Trophoblast cell (in vitro differentiated cells and primary cell): ENCODE measurements at regions not wholly inside any gene's neighbourhood (a gene's known extent, or its start where the extent isn't known, plus 50 kb on each side); places are given as distances from the start of the nearest gene placed in this dataset.
A peak's percentile ranks its signal among the peaks of the same experiment; 100 is the strongest.

Experiments
- DNase-seq, 2 donors: peaks; one replicate each; pipeline ENCODE4 v3.0.0-alpha.2; 2016
- H2AFZ ChIP-seq: 2 replicates; pipeline ENCODE4 v1.6.1; 2013; ENCODE audit warnings: low read length, moderate library complexity, mild to moderate bottlenecking; ENCODE audit not compliant: insufficient read depth, poor library complexity
- H2AK5ac ChIP-seq: 2 replicates; pipeline ENCODE4 v1.6.1; 2013; ENCODE audit warnings: mild to moderate bottlenecking, low read length
- H2BK120ac ChIP-seq: 2 replicates; pipeline ENCODE4 v1.6.1; 2013; ENCODE audit warnings: low read length, mild to moderate bottlenecking, moderate library complexity; ENCODE audit not compliant: insufficient read depth, poor library complexity
- H2BK12ac ChIP-seq: 2 replicates; pipeline ENCODE4 v1.6.1; 2013; ENCODE audit warnings: mild to moderate bottlenecking, low read length, moderate library complexity
- H2BK5ac ChIP-seq: 2 replicates; pipeline ENCODE4 v1.6.1; 2013; ENCODE audit warnings: low read length, low read depth, moderate library complexity, mild to moderate bottlenecking; ENCODE audit not compliant: poor library complexity
- H3K14ac ChIP-seq: 2 replicates; pipeline ENCODE4 v1.6.1; 2013; ENCODE audit warnings: mild to moderate bottlenecking, low read length
- H3K18ac ChIP-seq: 2 replicates; pipeline ENCODE4 v1.6.1; 2013; ENCODE audit warnings: mild to moderate bottlenecking, low read length
- H3K23ac ChIP-seq: 2 replicates; pipeline ENCODE4 v1.6.1; 2013; ENCODE audit warnings: low read length
- H3K27ac ChIP-seq: 2 replicates; pipeline ENCODE4 v1.5.1; 2013; ENCODE audit warnings: low read depth, mild to moderate bottlenecking, inconsistent platforms, low read length, moderate library complexity
- H3K27me3 ChIP-seq: 2 replicates; pipeline ENCODE4 v1.6.1; 2013; ENCODE audit warnings: inconsistent platforms, mild to moderate bottlenecking, low read length, moderate library complexity; ENCODE audit not compliant: insufficient read depth
- H3K36me3 ChIP-seq, 2 experiments: 1 replicate in 1 of 2; 2 replicates in 1 of 2; pipeline ENCODE4 v1.6.1; 2013; ENCODE audit warnings: low read length in 2 of 2, mild to moderate bottlenecking in 2 of 2, moderate library complexity in 1 of 2; ENCODE audit not compliant: insufficient read depth in 2 of 2, control insufficient read depth in 1 of 2
- H3K4ac ChIP-seq: 2 replicates; pipeline ENCODE4 v1.6.1; 2013; ENCODE audit warnings: low read depth, mild to moderate bottlenecking, low read length, moderate library complexity
- H3K4me1 ChIP-seq, 2 experiments: 1 replicate in 1 of 2; 2 replicates in 1 of 2; pipeline ENCODE4 v1.6.1; 2013; ENCODE audit warnings: low read length in 2 of 2, mild to moderate bottlenecking in 2 of 2, moderate library complexity in 1 of 2; ENCODE audit not compliant: insufficient read depth in 2 of 2, control insufficient read depth in 1 of 2
- H3K4me2 ChIP-seq: 2 replicates; pipeline ENCODE4 v1.6.1; 2013; ENCODE audit warnings: inconsistent platforms, mild to moderate bottlenecking, low read length, moderate library complexity
- H3K4me3 ChIP-seq: 2 replicates; pipeline ENCODE4 v1.5.1; 2013; ENCODE audit warnings: mild to moderate bottlenecking, low read depth, low read length, inconsistent platforms
- H3K79me1 ChIP-seq: one replicate; pipeline ENCODE4 v1.6.1; 2013; ENCODE audit warnings: low read length
- H3K79me2 ChIP-seq: 2 replicates; pipeline ENCODE4 v1.6.1; 2013; ENCODE audit warnings: low read length, mild to moderate bottlenecking; ENCODE audit not compliant: control insufficient read depth, insufficient read depth, poor library complexity
- H3K9ac ChIP-seq: 2 replicates; pipeline ENCODE4 v1.6.1; 2013; ENCODE audit warnings: mild to moderate bottlenecking, low read length
- H3K9me3 ChIP-seq: 2 replicates; pipeline ENCODE4 v1.6.1; 2013; ENCODE audit warnings: low read depth, mild to moderate bottlenecking, control low read depth, inconsistent platforms, low read length; ENCODE audit not compliant: insufficient read depth
- H4K12ac ChIP-seq: 2 replicates; pipeline ENCODE4 v1.6.1; 2013; ENCODE audit warnings: low read depth, mild to moderate bottlenecking, low read length, moderate library complexity
- H4K8ac ChIP-seq: 2 replicates; pipeline ENCODE4 v1.6.1; 2013; ENCODE audit warnings: low read depth, mild to moderate bottlenecking, low read length, moderate library complexity
- H4K91ac ChIP-seq: one replicate; pipeline ENCODE4 v1.6.1; 2013; ENCODE audit warnings: low read depth, mild to moderate bottlenecking, low read length, moderate library complexity
- WGBS: extraction: QIAGEN DNeasy Blood & Tissue Kit; methylation state at CpG from one replicate; pipeline ENCODE4 v1.1.7; 2013; ENCODE audit warnings: missing lambda C conversion rate; ENCODE audit not compliant: insufficient read length, insufficient coverage; ENCODE audit errors: extremely low coverage; 5-methylcytosine and 5-hydroxymethylcytosine counted together

DNA sequence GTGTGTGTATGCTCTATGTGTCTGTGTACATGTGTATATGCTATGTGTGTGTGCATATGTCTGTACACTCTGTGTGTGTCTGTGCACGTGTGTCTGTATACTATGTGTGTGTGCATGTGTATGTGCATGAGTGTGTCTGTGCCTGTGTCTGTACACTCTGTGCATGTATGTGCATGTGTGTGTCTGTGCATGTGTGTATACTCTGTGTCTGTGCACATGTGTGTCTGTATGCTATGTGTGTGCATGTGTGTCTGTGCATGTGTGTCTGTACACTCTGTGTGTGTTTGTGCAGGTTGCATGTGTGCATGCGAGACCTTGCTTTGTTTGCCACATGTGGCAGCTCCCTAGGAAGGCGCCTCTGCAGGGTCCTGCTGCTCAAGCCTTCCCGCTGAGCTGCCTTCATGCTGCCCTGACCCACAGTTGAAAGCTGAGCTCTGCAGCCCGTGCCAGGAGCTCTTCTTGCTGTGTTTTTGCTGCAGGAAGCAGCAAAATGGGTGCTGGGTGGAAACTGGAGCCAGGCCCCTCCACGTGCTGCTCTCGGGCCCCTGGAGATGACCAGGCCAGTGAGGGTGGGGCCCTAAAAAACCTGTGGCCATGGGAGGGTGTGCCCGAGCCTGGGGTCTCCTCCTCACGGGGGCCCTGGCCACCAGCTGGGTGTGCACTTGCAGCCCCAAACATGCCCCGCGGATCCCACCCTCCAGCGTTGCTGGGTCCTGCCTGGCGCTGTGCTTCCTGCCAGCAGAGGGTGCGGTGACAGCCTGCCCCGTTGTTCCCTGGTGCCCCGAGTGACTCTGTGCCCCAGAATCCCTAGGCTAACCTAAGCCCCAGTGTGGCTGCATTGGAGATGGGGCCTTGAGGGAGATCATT, 109.1 kb downstream of the DACT2 start:
- Histone ChIP-seq H3K79me1 (no peaks in the 10 kb centered on the region), H3K27me3 (no peaks in the 10 kb centered on the region), H3K18ac (no peak overlapping the region), H3K4ac (no peak overlapping the region), H3K4me2 (no peak overlapping the region), H2BK12ac (no peak overlapping the region), H4K12ac (no peak overlapping the region), H3K14ac (no peak overlapping the region), H3K27ac (no peak overlapping the region), H2AFZ (no peak overlapping the region), H2BK5ac (no peak overlapping the region), H2AK5ac (no peak overlapping the region), H3K9ac (no peak overlapping the region), H2BK120ac (no peak overlapping the region), H4K8ac (no peak overlapping the region), H3K4me3 (no peak overlapping the region), H3K4me1 (no peaks in the 10 kb centered on the region), H4K91ac (no peak overlapping the region), H3K23ac (no peak overlapping the region), H3K79me2 (no peaks in the 10 kb centered on the region), H3K36me3 (no peaks in the 10 kb centered on the region), H3K9me3 (peaks cover 3% of the 10 kb centered on the region)
- no CpG with 5 or more reads among the region's 16 CpGs for WGBS
- no peak for DNase-seq

DNA sequence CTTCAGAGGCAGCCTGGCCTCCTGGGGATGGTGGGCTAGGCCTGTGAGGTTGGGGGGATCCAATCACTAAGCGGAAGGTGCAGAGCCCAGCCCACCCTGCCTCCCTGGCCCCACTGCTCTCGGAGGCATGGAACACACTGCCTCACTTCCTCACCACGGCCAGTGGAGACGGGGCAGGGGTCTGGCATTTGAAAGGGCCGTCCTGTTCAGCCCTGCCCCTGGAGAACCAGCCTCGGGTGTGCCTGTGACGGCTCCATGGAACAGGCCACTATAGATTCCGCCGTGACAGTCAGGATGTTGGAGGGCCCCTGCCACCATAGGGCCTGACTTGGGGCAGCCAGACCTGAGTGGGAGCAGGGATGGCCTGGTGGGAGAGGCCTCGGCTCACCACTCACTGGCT, 110.2 kb downstream of the DACT2 start:
- no peaks in the 10 kb centered on the region for H3K79me2 ChIP-seq
- no peak overlapping the region for H3K27ac ChIP-seq
- no peak overlapping the region for H3K23ac ChIP-seq
- peaks cover 4% of the 10 kb centered on the region for H3K9me3 ChIP-seq
- no peak overlapping the region for H3K18ac ChIP-seq
- H4K91ac ChIP-seq = no peak overlapping the region
- H3K4me2 ChIP-seq = no peak overlapping the region
- H4K12ac ChIP-seq = no peak overlapping the region
- H2BK5ac ChIP-seq = no peak overlapping the region
- no peak overlapping the region for H3K9ac ChIP-seq
- no peak overlapping the region for H4K8ac ChIP-seq
- no peak overlapping the region for H3K4ac ChIP-seq
- H3K36me3 ChIP-seq = no peaks in the 10 kb centered on the region
- no peak for DNase-seq
- peak overlapping the region; percentile 23 for H3K4me3 ChIP-seq
- H3K4me1 ChIP-seq = no peaks in the 10 kb centered on the region
- no peak overlapping the region for H3K14ac ChIP-seq
- H3K79me1 ChIP-seq = no peaks in the 10 kb centered on the region
- no CpG with 5 or more reads among the region's 10 CpGs for WGBS
- no peak overlapping the region for H2AFZ ChIP-seq
- no peak overlapping the region for H2AK5ac ChIP-seq
- no peaks in the 10 kb centered on the region for H3K27me3 ChIP-seq
- H2BK120ac ChIP-seq = no peak overlapping the region
- no peak overlapping the region for H2BK12ac ChIP-seq

DNA sequence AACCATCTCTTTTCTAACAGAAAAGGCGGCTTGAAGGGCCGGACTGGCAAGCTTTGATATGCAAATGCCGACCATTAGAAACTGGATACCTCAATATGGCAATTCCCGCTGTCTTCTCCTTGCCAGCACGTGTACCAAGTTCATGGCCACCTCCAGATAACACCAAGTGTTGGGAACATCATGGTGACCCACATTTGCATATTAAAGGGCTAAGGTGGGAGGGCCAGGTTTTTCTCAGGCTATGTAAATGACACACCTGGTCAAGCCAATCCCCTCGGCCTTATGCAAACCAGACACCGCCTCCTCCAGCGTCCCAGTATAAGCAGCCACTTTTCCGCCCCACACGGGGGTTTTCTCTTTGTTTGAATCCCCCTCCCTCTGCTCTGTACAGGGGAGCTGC, 110.7 kb downstream of the DACT2 start:
- no peak for DNase-seq
- H3K4me3 ChIP-seq = no peak overlapping the region
- H4K8ac ChIP-seq = no peak overlapping the region
- WGBS = no CpG with 5 or more reads among the region's 10 CpGs
- H3K4me2 ChIP-seq = no peak overlapping the region
- no peak overlapping the region for H3K18ac ChIP-seq
- H2BK12ac ChIP-seq = no peak overlapping the region
- no peak overlapping the region for H3K14ac ChIP-seq
- H3K9me3 ChIP-seq = peaks cover 5% of the 10 kb centered on the region
- H3K4ac ChIP-seq = no peak overlapping the region
- no peaks in the 10 kb centered on the region for H3K4me1 ChIP-seq
- no peak overlapping the region for H2BK120ac ChIP-seq
- H3K9ac ChIP-seq = no peak overlapping the region
- H4K12ac ChIP-seq = no peak overlapping the region
- H3K27me3 ChIP-seq = no peaks in the 10 kb centered on the region
- no peak overlapping the region for H2BK5ac ChIP-seq
- H3K23ac ChIP-seq = no peak overlapping the region
- H3K36me3 ChIP-seq = no peaks in the 10 kb centered on the region
- H3K27ac ChIP-seq = no peak overlapping the region
- no peak overlapping the region for H2AFZ ChIP-seq
- H2AK5ac ChIP-seq = no peak overlapping the region
- H4K91ac ChIP-seq = no peak overlapping the region
- H3K79me1 ChIP-seq = no peaks in the 10 kb centered on the region
- H3K79me2 ChIP-seq = no peaks in the 10 kb centered on the region

DNA sequence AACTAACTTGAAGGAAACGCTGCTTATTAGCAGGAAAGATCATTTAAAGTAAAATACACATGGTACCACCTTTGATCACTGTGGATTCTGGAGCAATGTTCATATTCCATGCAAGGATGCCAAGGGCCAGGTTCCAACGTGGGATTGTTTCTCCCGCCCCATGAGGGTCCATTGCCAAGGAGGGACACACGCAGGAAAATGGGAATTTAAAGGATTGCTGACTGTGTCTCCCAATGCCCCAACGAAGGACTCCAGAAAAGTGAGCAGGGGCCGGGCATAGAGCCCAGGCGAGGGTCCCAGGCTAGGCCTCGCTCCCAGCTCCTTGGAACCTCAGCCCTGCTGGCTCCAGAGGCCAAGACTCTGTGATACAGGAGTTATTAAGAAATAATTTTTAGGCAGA, 111.2 kb downstream of the DACT2 start:
- Histone ChIP-seq H3K36me3 (no peaks in the 10 kb centered on the region), H3K79me2 (no peaks in the 10 kb centered on the region), H3K23ac (no peak overlapping the region), H2AFZ (no peak overlapping the region), H3K9me3 (peaks cover 5% of the 10 kb centered on the region), H3K79me1 (no peaks in the 10 kb centered on the region), H2AK5ac (no peak overlapping the region), H2BK5ac (no peak overlapping the region), H3K9ac (no peak overlapping the region), H3K18ac (no peak overlapping the region), H4K8ac (no peak overlapping the region), H2BK12ac (no peak overlapping the region), H4K91ac (no peak overlapping the region), H3K27ac (no peak overlapping the region), H3K4me3 (no peak overlapping the region), H3K4me2 (no peak overlapping the region), H3K4ac (no peak overlapping the region), H3K14ac (no peak overlapping the region), H3K27me3 (no peaks in the 10 kb centered on the region), H4K12ac (no peak overlapping the region), H3K4me1 (no peaks in the 10 kb centered on the region), H2BK120ac (no peak overlapping the region)
- no CpG with 5 or more reads among the region's 8 CpGs for WGBS
- no peak for DNase-seq
